BJ (cell line): ENCODE measurements at regions not wholly inside any gene's neighbourhood (a gene's known extent, or its start where the extent isn't known, plus 50 kb on each side); places are given as distances from the start of the nearest gene placed in this dataset. TPM values are rescaled to one million over a fixed set of nuclear protein-coding genes. Genes with fewer than 3 reads are reported as not detected.
A peak's percentile ranks its signal among the peaks of the same experiment; 100 is the strongest.

Experiments used
- CTCF ChIA-PET: fragments of 350-600 bp; formaldehyde crosslinking; extraction: SDS; loops from one replicate; lab custom pipeline; 2021; ENCODE audit warnings: antibody characterized with exemption, inconsistent platforms; lab: Yijun Ruan, JAX
- POLR2A ChIA-PET: fragments of 300-600 bp; sonication (Branson Sonifier 250); formaldehyde crosslinking; extraction: SDS; loops from one replicate; lab custom pipeline; 2021; ENCODE audit warnings: antibody characterized with exemption; lab: Charles Lee
- DNase-seq: peaks from one replicate; pipeline ENCODE4 v3.0.0-alpha.2; 2011; ENCODE audit warnings: low read depth
- H3K27me3 ChIP-seq: 2 replicates; pipeline ENCODE4 v1.6.0; 2011; ENCODE audit warnings: low read length; ENCODE audit not compliant: control insufficient read depth, insufficient read depth
- H3K36me3 ChIP-seq: 2 replicates; pipeline ENCODE4 v1.5.1; 2011; ENCODE audit warnings: low read length; ENCODE audit not compliant: control insufficient read depth, insufficient read depth
- H3K4me3 ChIP-seq: 2 replicates; pipeline ENCODE4 v1.5.1; 2011; ENCODE audit warnings: low read depth, mild to moderate bottlenecking, control low read depth, low read length
- CTCF ChIP-seq: IDR thresholded peaks from 2 replicates; pipeline ENCODE4 v1.5.1; 2011; ENCODE audit warnings: low read depth, mild to moderate bottlenecking, control low read depth, inconsistent platforms, low read length, moderate library complexity; ENCODE audit not compliant: insufficient read depth
- small RNA-seq: library from RNA; depleted of rRNA; stranded (forward); fragments of <200 nt; gene quantifications from one replicate; pipeline ENCODE3, GENCODE V24; 2012; ENCODE audit warnings: low replicate concordance, low read depth; ENCODE audit not compliant: insufficient read length

GRCh38 chr12:93319523-93320050 lies 58.1 kb upstream of the NUDT4 start:
- ChIA-PET CTCF (no interaction called here), POLR2A (no interaction called here)
- no peak overlapping the region for H3K4me3 ChIP-seq
- TF ChIP-seq CTCF = no peak
- H3K36me3 ChIP-seq = no peaks in the 10 kb centered on the region
- no peaks in the 10 kb centered on the region for H3K27me3 ChIP-seq
- no peak for DNase-seq

GRCh38 chr12:93322784-93323183 lies 54.9 kb upstream of the NUDT4 start:
- no peak overlapping the region for H3K4me3 ChIP-seq
- DNase-seq = no peak
- CTCF ChIA-PET = interaction anchor here (1.3 kb wide), 1 partner anchor 9 kb away, joined by 3 read pairs; no protein-coding TSS in a partner anchor
- H3K36me3 ChIP-seq = no peaks in the 10 kb centered on the region
- no peak for TF ChIP-seq CTCF
- no peaks in the 10 kb centered on the region for H3K27me3 ChIP-seq
- POLR2A ChIA-PET = no interaction called here

GRCh38 chr12:93323625-93324329 lies 53.9 kb upstream of the NUDT4 start:
- TF ChIP-seq CTCF = no peak
- no peak overlapping the region for H3K4me3 ChIP-seq
- POLR2A ChIA-PET = interaction anchor here (0.6 kb wide), 1 partner anchor 828 kb away, joined by 3 read pairs; no protein-coding TSS in a partner anchor
- CTCF ChIA-PET = interaction anchor here (0.9 kb wide), 1 partner anchor 8 kb away, joined by 3 read pairs; no protein-coding TSS in a partner anchor
- DNase-seq = no peak
- H3K27me3 ChIP-seq = no peaks in the 10 kb centered on the region
- H3K36me3 ChIP-seq = no peaks in the 10 kb centered on the region

GRCh38 chr12:93325855-93326254 lies 51.9 kb upstream of the NUDT4 start:
- DNase-seq = peak; percentile 59
- ChIA-PET POLR2A (no interaction called here), CTCF (no interaction called here)

More at GRCh38 chr12:93325855-93326254, 51.9 kb upstream of the NUDT4 start:
- no peak for TF ChIP-seq CTCF
- H3K4me3 ChIP-seq = no peak overlapping the region
- no peaks in the 10 kb centered on the region for H3K27me3 ChIP-seq
- no peaks in the 10 kb centered on the region for H3K36me3 ChIP-seq

Small RNA genes lying in the stretch of these regions (small RNA-seq; reads per million reads assigned to genes)
- gene RF00019 (not detected), gene RF00284 (not detected), gene RPL41P5 (not detected)
